ENCODE measurements at regions not wholly inside any gene's neighbourhood (a gene's known extent, or its start where the extent isn't known, plus 50 kb on each side); places are given as distances from the start of the nearest gene placed in this dataset.

DNA sequence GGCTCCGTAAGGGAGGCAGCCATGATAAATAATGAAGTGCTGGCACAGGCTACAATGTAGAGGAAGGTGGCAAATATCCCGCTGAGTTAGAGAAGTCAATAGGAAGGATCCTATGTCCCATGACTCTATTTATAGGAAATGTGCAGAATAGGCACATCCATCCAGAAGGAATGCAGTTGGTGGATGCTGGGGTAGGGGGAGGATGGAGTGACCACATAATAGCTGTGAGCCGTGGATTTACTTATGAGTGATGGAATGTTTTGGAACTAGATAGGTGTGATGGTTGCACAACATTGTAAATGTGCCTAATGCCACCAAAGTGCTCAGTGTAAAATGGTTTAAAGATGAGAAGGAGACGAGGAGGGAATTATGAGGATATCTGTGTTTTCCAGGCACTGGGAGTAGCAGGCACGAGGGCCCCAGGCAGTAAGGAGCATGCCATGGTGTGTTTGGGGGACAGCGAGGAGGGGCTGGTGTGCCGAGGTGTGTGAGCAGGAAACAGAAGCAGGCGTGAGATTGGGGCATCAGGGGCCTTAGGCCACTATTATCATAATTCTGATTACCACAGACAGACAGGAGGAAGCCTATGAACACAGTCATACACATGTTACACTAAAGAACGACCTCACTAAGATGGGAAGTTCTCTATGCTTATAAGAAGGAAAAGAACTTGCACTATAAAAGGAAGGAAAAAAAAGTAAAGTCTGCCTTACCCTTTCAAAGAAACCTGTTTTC, 837.3 kb upstream of the TMEM132C start:
- DNase-seq, result no peak
- peaks cover 12% of the 10 kb centered on the region for H3K27me3 ChIP-seq (replicated peaks; ENCODE audit: insufficient read depth)
- 50 to 55% methylated on average over 9 of the region's 9 CpGs for WGBS, 2 experiments (ENCODE audit: low coverage in 1 of 2, low lambda C conversion rate in 2 of 2, missing lambda C conversion rate in 2 of 2)
- H3K79me2 ChIP-seq (ENCODE audit: insufficient read depth), result no peaks in the 10 kb centered on the region
- TF ChIP-seq EZH2 (IDR thresholded peaks at IDR 0.05; ENCODE audit: insufficient read depth, poor library complexity, severe bottlenecking) (no peak), EZH2phosphoT487 (IDR thresholded peaks at IDR 0.05; ENCODE audit: insufficient read depth, low read depth) (no peak)
- in situ Hi-C loops (cut with MboI), result no loop called here
- no peak overlapping the region for H3K27ac ChIP-seq
- no peaks in the 10 kb centered on the region for H3K9me2 ChIP-seq (ENCODE audit: insufficient read depth)
- H3K9me3 ChIP-seq (ENCODE audit: low read depth), result no peaks in the 10 kb centered on the region
- H2AFZ ChIP-seq, result no peak overlapping the region
- H3K36me3 ChIP-seq (ENCODE audit: low read depth), result no peaks in the 10 kb centered on the region
- H3K4me1 ChIP-seq (ENCODE audit: insufficient read depth), result no peaks in the 10 kb centered on the region
- no peaks in the 10 kb centered on the region for H3F3A ChIP-seq (ENCODE audit: insufficient read depth)
- H4K20me1 ChIP-seq (ENCODE audit: insufficient read depth), result no peaks in the 10 kb centered on the region
- H3K9ac ChIP-seq, result no peak overlapping the region
- H3K4me3 ChIP-seq, result no peak overlapping the region
- H3K4me2 ChIP-seq (ENCODE audit: unreplicated experiment), result no peak overlapping the region

DNA sequence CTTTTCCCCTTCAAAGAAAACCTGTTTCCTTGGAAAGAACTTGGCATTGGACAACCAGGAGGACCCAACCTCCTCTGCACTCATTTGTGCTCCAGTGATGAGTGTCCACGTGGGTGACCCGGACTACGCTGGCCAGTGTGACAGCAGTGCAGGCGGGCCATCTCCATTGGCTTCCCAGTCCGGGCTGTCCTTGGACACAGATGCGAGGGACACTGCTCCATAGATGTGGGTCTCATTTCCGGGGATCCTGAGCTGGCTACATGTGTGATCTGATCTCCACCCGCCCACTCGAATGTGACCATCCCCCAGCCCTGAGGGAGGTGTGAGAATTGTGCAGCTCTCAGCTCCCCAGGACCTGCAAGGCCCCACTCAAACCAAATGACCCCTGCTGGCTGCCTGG, 836.6 kb upstream of the TMEM132C start:
- DNase-seq, result no peak
- Histone ChIP-seq H3F3A (ENCODE audit: insufficient read depth) (no peaks in the 10 kb centered on the region), H4K20me1 (ENCODE audit: insufficient read depth) (no peaks in the 10 kb centered on the region), H3K4me2 (ENCODE audit: unreplicated experiment) (no peak overlapping the region), H3K27ac (no peak overlapping the region), H3K27me3 (replicated peaks; ENCODE audit: insufficient read depth) (peaks cover 12% of the 10 kb centered on the region), H2AFZ (no peak overlapping the region), H3K4me3 (no peak overlapping the region), H3K4me1 (ENCODE audit: insufficient read depth) (no peaks in the 10 kb centered on the region), H3K36me3 (ENCODE audit: low read depth) (no peaks in the 10 kb centered on the region), H3K9me3 (ENCODE audit: low read depth) (no peaks in the 10 kb centered on the region), H3K9me2 (ENCODE audit: insufficient read depth) (no peaks in the 10 kb centered on the region), H3K79me2 (ENCODE audit: insufficient read depth) (no peaks in the 10 kb centered on the region), H3K9ac (no peak overlapping the region)
- TF ChIP-seq EZH2 (IDR thresholded peaks at IDR 0.05; ENCODE audit: insufficient read depth, poor library complexity, severe bottlenecking) (no peak), EZH2phosphoT487 (IDR thresholded peaks at IDR 0.05; ENCODE audit: insufficient read depth, low read depth) (no peak)
- in situ Hi-C loops (cut with MboI), result no loop called here
- 70 to 75% methylated on average over 9 of the region's 9 CpGs for WGBS, 2 experiments (ENCODE audit: low coverage in 1 of 2, low lambda C conversion rate in 2 of 2, missing lambda C conversion rate in 2 of 2)

DNA sequence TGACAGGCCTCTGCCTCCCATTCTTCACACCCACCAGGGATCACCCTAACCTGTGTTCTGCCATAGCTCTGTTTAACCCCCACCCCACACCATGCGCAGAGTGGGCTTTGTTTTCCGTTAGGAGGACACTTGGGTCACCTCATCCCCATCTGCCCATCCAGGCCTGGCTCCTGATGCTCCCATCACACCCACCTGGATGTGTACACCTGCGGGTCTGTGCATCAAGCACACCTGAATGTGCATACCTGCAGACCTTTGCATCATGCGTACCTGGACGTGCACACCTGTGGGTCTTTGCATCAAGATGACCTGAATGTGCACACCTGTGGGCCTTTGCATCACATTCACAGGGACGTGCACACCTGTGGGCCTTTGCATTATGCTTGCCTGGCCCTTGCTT, 835.8 kb upstream of the TMEM132C start:
- in situ Hi-C loops (cut with MboI), result no loop called here
- H3K9me2 ChIP-seq (ENCODE audit: insufficient read depth), result no peaks in the 10 kb centered on the region
- H3K4me3 ChIP-seq, result no peak overlapping the region
- H3K27ac ChIP-seq, result no peak overlapping the region
- H3K4me2 ChIP-seq (ENCODE audit: unreplicated experiment), result no peak overlapping the region
- 57 to 58% methylated on average over 6 of the region's 6 CpGs for WGBS, 2 experiments (ENCODE audit: low coverage in 1 of 2, low lambda C conversion rate in 2 of 2, missing lambda C conversion rate in 2 of 2)
- H3K79me2 ChIP-seq (ENCODE audit: insufficient read depth), result no peaks in the 10 kb centered on the region
- H3K4me1 ChIP-seq (ENCODE audit: insufficient read depth), result no peaks in the 10 kb centered on the region
- no peaks in the 10 kb centered on the region for H3K36me3 ChIP-seq (ENCODE audit: low read depth)
- TF ChIP-seq EZH2phosphoT487 (IDR thresholded peaks at IDR 0.05; ENCODE audit: insufficient read depth, low read depth) (no peak), EZH2 (IDR thresholded peaks at IDR 0.05; ENCODE audit: insufficient read depth, poor library complexity, severe bottlenecking) (no peak)
- no peak for DNase-seq
- H3K9me3 ChIP-seq (ENCODE audit: low read depth), result no peaks in the 10 kb centered on the region
- H3F3A ChIP-seq (ENCODE audit: insufficient read depth), result no peaks in the 10 kb centered on the region
- peaks cover 12% of the 10 kb centered on the region for H3K27me3 ChIP-seq (replicated peaks; ENCODE audit: insufficient read depth)
- H3K9ac ChIP-seq, result no peak overlapping the region
- no peaks in the 10 kb centered on the region for H4K20me1 ChIP-seq (ENCODE audit: insufficient read depth)
- no peak overlapping the region for H2AFZ ChIP-seq

DNA sequence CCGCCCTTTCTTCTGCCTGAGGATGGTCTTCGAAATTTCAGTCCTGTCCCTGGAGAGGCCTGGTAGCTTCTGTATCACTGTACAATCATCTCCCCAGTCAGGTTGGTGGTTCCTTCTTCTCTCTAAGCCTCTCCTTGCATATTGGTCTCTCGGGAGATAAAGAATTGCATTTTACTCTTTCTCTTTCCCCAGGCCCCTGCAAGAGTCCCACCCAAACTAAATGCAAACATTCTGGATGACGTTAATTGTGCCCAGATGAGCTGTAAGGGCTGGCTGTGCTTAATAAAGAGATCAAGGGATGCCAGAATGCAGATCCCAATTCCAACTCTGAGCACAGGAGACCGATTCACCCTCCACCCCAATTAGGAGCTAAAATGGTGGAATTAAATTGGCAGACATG, 835.4 kb upstream of the TMEM132C start:
- no peaks in the 10 kb centered on the region for H4K20me1 ChIP-seq (ENCODE audit: insufficient read depth)
- no peak overlapping the region for H3K4me2 ChIP-seq (ENCODE audit: unreplicated experiment)
- 40 to 44% methylated on average over 5 of the region's 5 CpGs for WGBS, 2 experiments (ENCODE audit: low coverage in 1 of 2, low lambda C conversion rate in 2 of 2, missing lambda C conversion rate in 2 of 2)
- no peaks in the 10 kb centered on the region for H3K79me2 ChIP-seq (ENCODE audit: insufficient read depth)
- no peaks in the 10 kb centered on the region for H3K9me3 ChIP-seq (ENCODE audit: low read depth)
- no peaks in the 10 kb centered on the region for H3K4me1 ChIP-seq (ENCODE audit: insufficient read depth)
- DNase-seq, result no peak
- no peaks in the 10 kb centered on the region for H3F3A ChIP-seq (ENCODE audit: insufficient read depth)
- no peak for TF ChIP-seq EZH2 (IDR thresholded peaks at IDR 0.05; ENCODE audit: insufficient read depth, poor library complexity, severe bottlenecking)
- TF ChIP-seq EZH2phosphoT487 (IDR thresholded peaks at IDR 0.05; ENCODE audit: insufficient read depth, low read depth), result no peak
- no peak overlapping the region for H2AFZ ChIP-seq
- H3K27me3 ChIP-seq (replicated peaks; ENCODE audit: insufficient read depth), result peaks cover 15% of the 10 kb centered on the region
- H3K4me3 ChIP-seq, result no peak overlapping the region
- no peaks in the 10 kb centered on the region for H3K36me3 ChIP-seq (ENCODE audit: low read depth)
- H3K9ac ChIP-seq, result no peak overlapping the region
- H3K27ac ChIP-seq, result no peak overlapping the region
- no peaks in the 10 kb centered on the region for H3K9me2 ChIP-seq (ENCODE audit: insufficient read depth)
- in situ Hi-C loops (cut with MboI), result no loop called here

All from GM23248 (cell line).